GM13977 (cell line): ENCODE measurements at regions not wholly inside any gene's neighbourhood (a gene's known extent, or its start where the extent isn't known, plus 50 kb on each side); places are given as distances from the start of the nearest gene placed in this dataset.

Experiments used
- DNase-seq: peaks from one replicate; pipeline ENCODE4 v3.0.0; 2012; ENCODE audit warnings: low spot score
- in situ Hi-C: fragments of 300-500 bp; cut with MboI; formaldehyde crosslinking; loops from one replicate; pipeline ENCODE4 v1.12.0; 2022; ENCODE audit warnings: low sequenced_read_pairs, low pct_unique_long_range_greater_than_20kb, mixed read lengths, inconsistent platforms; ENCODE audit not compliant: unreplicated experiment
- TF ChIP-seq, protein P1 (sequence below): IDR thresholded peaks from 2 replicates; pipeline ENCODE4 v1.5.1; 2012; ENCODE audit warnings: mild to moderate bottlenecking, control low read depth; ENCODE audit not compliant: insufficient read depth; ENCODE audit errors: extremely low read depth, missing control alignments

GRCh38 chr4:106869551-106869950, 166.6 kb downstream of the DKK2 start:
- no peak for DNase-seq
- TF ChIP-seq, protein P1, sequence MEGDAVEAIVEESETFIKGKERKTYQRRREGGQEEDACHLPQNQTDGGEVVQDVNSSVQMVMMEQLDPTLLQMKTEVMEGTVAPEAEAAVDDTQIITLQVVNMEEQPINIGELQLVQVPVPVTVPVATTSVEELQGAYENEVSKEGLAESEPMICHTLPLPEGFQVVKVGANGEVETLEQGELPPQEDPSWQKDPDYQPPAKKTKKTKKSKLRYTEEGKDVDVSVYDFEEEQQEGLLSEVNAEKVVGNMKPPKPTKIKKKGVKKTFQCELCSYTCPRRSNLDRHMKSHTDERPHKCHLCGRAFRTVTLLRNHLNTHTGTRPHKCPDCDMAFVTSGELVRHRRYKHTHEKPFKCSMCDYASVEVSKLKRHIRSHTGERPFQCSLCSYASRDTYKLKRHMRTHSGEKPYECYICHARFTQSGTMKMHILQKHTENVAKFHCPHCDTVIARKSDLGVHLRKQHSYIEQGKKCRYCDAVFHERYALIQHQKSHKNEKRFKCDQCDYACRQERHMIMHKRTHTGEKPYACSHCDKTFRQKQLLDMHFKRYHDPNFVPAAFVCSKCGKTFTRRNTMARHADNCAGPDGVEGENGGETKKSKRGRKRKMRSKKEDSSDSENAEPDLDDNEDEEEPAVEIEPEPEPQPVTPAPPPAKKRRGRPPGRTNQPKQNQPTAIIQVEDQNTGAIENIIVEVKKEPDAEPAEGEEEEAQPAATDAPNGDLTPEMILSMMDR, result no peak
- in situ Hi-C loops, result no loop called here

- in situ Hi-C loops, result no loop called here
- no peak for DNase-seq
Measured at GRCh38 chr4:106868381-106869035, 167.6 kb downstream of the DKK2 start.

DNA sequence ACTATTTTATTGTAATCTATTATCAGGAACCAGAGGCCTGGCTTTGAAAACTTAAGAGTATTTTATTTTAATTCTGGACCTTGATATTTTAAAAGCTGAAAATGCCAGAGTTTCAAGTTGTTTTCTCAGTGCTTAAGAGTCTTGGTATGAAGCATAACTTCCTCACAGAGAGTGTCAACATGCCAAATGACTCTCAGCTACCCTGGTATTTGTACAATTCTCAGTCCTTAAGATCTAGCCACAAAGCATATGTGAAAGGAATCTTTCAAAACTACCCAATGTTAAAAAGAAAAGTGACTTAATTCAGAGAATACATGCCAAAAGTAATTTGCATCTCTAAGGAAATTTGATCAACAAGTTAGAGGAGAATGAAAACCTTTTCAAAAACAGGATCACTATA, 171.9 kb downstream of the DKK2 start:
- TF ChIP-seq, protein P1, result no peak
- no peak for DNase-seq
- in situ Hi-C loops, result no loop called here

More at GRCh38 chr4:106868381-106869035, 167.6 kb downstream of the DKK2 start:
- TF ChIP-seq, protein P1, result no peak

DNA sequence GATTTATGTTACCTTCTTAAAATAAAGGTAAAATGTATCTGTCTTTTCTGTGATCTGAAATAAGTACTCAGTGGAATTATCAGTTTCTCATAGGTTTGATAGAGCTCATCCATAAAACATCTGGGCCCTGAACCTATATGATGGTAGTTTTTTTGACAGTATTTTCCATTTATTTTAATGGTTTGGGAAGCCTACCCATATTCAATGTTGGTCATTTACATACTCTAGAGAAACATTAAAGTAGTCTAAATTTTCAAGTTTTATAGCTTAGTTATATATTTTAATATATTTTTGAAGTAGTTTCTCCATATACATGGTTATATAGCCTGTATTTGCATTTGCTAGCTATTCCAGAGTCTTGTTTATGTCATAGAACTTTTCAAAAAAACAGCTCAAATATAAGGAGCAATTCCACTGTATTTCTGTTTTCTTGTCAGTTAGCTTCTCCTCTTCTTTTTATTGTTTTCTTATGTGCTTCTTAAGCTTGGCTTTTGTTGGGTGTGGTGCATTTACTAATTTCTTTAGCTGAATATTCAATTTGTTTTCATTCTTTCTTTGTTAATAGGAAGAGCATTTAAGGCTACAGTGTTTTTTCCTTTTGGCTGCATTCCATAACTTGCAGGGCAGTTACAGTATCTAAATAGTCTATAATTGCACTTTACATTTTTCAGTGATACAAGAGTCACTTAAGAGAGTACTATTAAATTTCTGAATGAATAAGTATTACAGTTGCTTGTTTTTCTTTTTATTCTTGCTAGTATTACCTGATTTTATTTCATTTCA, 181.4 kb downstream of the DKK2 start:
- TF ChIP-seq, protein P1, result no peak
- in situ Hi-C loops, result no loop called here
- no peak for DNase-seq

DNA sequence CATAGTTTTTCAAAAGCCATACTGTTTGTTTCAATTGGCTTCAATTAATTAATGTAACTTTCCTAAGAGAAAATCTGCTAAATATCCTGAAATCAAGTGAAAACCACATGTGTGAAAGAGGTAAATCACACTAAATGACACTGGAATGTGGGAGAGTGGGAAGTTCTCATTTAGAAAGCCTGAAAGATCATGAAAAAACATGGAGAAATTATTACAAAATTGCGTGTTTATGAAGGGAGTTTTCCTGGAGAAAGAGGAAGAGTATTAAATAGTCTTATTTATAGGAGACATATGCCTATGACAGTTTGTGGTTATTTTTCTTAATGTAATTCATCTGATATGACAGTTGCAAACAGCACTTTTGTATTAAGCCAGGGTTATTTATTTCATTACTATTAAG, 183.7 kb downstream of the DKK2 start:
- in situ Hi-C loops, result no loop called here
- TF ChIP-seq, protein P1, result no peak
- no peak for DNase-seq

- TF ChIP-seq, protein P1, result no peak
- DNase-seq, result no peak
- in situ Hi-C loops, result no loop called here
Measured at GRCh38 chr4:106851726-106852125, 184.4 kb downstream of the DKK2 start.
